ENCODE measurements at regions not wholly inside any gene's neighbourhood (a gene's known extent, or its start where the extent isn't known, plus 50 kb on each side); places are given as distances from the start of the nearest gene placed in this dataset.

DNA sequence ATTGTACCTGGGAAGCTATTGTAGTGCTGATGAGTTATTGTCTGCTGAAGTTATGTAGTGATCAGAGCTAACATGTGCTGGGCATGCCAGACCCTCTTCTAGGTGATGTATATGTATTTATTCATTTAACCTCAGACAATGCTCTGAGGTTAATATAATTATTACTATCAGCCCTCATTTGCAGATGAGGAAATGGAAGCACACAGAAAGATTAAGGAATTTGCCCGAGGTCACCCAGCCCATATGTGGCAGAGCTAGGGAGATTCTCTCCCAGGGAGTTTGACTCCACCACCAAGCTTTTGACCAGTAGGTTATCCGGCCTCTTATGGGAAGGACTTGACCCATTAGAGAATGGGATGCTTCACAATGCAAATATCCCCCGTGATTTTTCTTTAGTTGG is 114.2 kb upstream of the NAV2 start:
- TF ChIP-seq SIN3A (IDR thresholded peaks at IDR 0.05; ENCODE audit: borderline replicate concordance, insufficient read depth, low read length) (no peak), FOXP2 (optimal IDR thresholded peaks at IDR 0.05; ENCODE audit: borderline replicate concordance, extremely low read depth, extremely low read length, insufficient read depth) (no peak), POLR2AphosphoS5 (IDR thresholded peaks at IDR 0.05; ENCODE audit: low read depth, low read length) (no peak)

Data from PFSK-1 (cell line).